IMR-90 (cell line): ENCODE measurements at regions not wholly inside any gene's neighbourhood (a gene's known extent, or its start where the extent isn't known, plus 50 kb on each side); places are given as distances from the start of the nearest gene placed in this dataset.

Experiments used
- ATAC-seq: fragments of 200-7000 bp; cut with Tn5 transposase; 2 replicates; pipeline ENCODE4 v1.9.1; 2020; ENCODE audit warnings: low read depth, mild to moderate bottlenecking, moderate library complexity
- BruUV-seq: library from RNA; stranded (reverse); fragments of 400-500 nt; replicated peaks from 2 replicates; lab custom pipeline; 2021; lab: Mats Ljungman, UMichigan
- CTCF ChIA-PET: fragments of 300-600 bp; formaldehyde crosslinking; extraction: SDS; loops from one replicate; lab custom pipeline; 2021; ENCODE audit warnings: antibody characterized with exemption; lab: Yijun Ruan, JAX
- POLR2A ChIA-PET: fragments of 300-600 bp; sonication (Branson Sonifier 250); formaldehyde crosslinking; loops from one replicate; lab custom pipeline; 2022; ENCODE audit warnings: antibody characterized with exemption; ENCODE audit not compliant: unreplicated experiment; lab: Charles Lee
- DNase-seq: peaks from one replicate; pipeline ENCODE4 v3.0.0; 2013
- H2AFZ ChIP-seq: replicated peaks from 2 replicates; pipeline ENCODE3; 2013; ENCODE audit warnings: low read length, mild to moderate bottlenecking; ENCODE audit not compliant: poor library complexity
- H2AK5ac ChIP-seq: 2 replicates; pipeline ENCODE4 v1.6.1; 2013; ENCODE audit warnings: low read depth, low read length, inconsistent platforms
- H2AK9ac ChIP-seq: replicated peaks from 2 replicates; pipeline ENCODE3; 2013; ENCODE audit warnings: mild to moderate bottlenecking, low read depth, low read length, moderate library complexity; ENCODE audit not compliant: poor library complexity
- H2BK120ac ChIP-seq: 2 replicates; pipeline ENCODE4 v1.6.1; 2013; ENCODE audit warnings: low read depth, low read length, inconsistent platforms
- H2BK15ac ChIP-seq: 3 replicates; pipeline ENCODE4 v1.6.1; 2013; ENCODE audit warnings: low read depth, low read length, inconsistent platforms
- H2BK20ac ChIP-seq: 2 replicates; pipeline ENCODE4 v1.6.1; 2013; ENCODE audit warnings: low read depth, mild to moderate bottlenecking, inconsistent platforms, low read length, moderate library complexity
- H2BK5ac ChIP-seq: 2 replicates; pipeline ENCODE4 v1.6.1; 2013; ENCODE audit warnings: mild to moderate bottlenecking, low read depth, low read length, inconsistent platforms; ENCODE audit not compliant: poor library complexity, severe bottlenecking
- H3K14ac ChIP-seq: replicated peaks from 2 replicates; pipeline ENCODE4 v1.6.1; 2013; ENCODE audit warnings: low read depth, low read length, inconsistent platforms
- H3K18ac ChIP-seq: 2 replicates; pipeline ENCODE4 v1.6.1; 2013; ENCODE audit warnings: low read depth, low read length, control low read depth
- H3K23ac ChIP-seq: 2 replicates; pipeline ENCODE4 v1.6.1; 2013; ENCODE audit warnings: low read depth, low read length, inconsistent platforms
- H3K27ac ChIP-seq: 2 replicates; pipeline ENCODE4 v1.5.1; 2013; ENCODE audit warnings: mild to moderate bottlenecking, control low read depth, low read length; ENCODE audit not compliant: insufficient read depth
- H3K27me3 ChIP-seq: 2 replicates; pipeline ENCODE4 v1.6.1; 2013; ENCODE audit warnings: low read length; ENCODE audit not compliant: control insufficient read depth, insufficient read depth
- H3K36me3 ChIP-seq: 2 replicates; pipeline ENCODE4 v1.6.1; 2013; ENCODE audit warnings: low read length, mixed read lengths; ENCODE audit not compliant: control insufficient read depth, insufficient read depth
- H3K4ac ChIP-seq: 2 replicates; pipeline ENCODE4 v1.6.1; 2013; ENCODE audit warnings: low read depth, low read length, inconsistent platforms
- H3K4me1 ChIP-seq: 2 replicates; pipeline ENCODE4 v1.6.1; 2013; ENCODE audit warnings: low read length, mixed read lengths; ENCODE audit not compliant: control insufficient read depth, insufficient read depth
- H3K4me2 ChIP-seq: 2 replicates; pipeline ENCODE4 v1.6.1; 2013; ENCODE audit warnings: low read depth, mild to moderate bottlenecking, control low read depth, low read length, moderate library complexity
- H3K4me3 ChIP-seq: 2 replicates; pipeline ENCODE4 v1.5.1; 2013; ENCODE audit warnings: low read depth, mild to moderate bottlenecking, control low read depth, low read length, moderate library complexity; ENCODE audit not compliant: insufficient read depth
- H3K56ac ChIP-seq: 2 replicates; pipeline ENCODE4 v1.6.1; 2013; ENCODE audit warnings: low read length, inconsistent platforms; ENCODE audit not compliant: insufficient read depth; ENCODE audit errors: extremely low read depth
- H3K79me1 ChIP-seq, 2 experiments: 2 replicates each; pipeline ENCODE4 v1.6.1; 2013; ENCODE audit warnings: low read length in 2 of 2, inconsistent platforms in 1 of 2, low read depth in 1 of 2
- H3K9ac ChIP-seq: 2 replicates; pipeline ENCODE4 v1.6.1; 2013; ENCODE audit warnings: low read depth, low read length, control low read depth
- H3K9me1 ChIP-seq: 2 replicates; pipeline ENCODE4 v1.6.1; 2013; ENCODE audit warnings: low read length, inconsistent platforms; ENCODE audit not compliant: insufficient read depth
- H3K9me3 ChIP-seq: 2 replicates; pipeline ENCODE4 v1.6.1; 2013; ENCODE audit warnings: low read length; ENCODE audit not compliant: control insufficient read depth, insufficient read depth
- H4K20me1 ChIP-seq: 2 replicates; pipeline ENCODE4 v1.6.1; 2013; ENCODE audit warnings: low read length, inconsistent platforms; ENCODE audit not compliant: insufficient read depth
- H4K5ac ChIP-seq: 2 replicates; pipeline ENCODE4 v1.6.1; 2013; ENCODE audit warnings: mild to moderate bottlenecking, low read depth, low read length, control low read depth
- H4K8ac ChIP-seq, 2 experiments: 2 replicates each; pipeline ENCODE4 v1.6.1; 2013; ENCODE audit warnings: low read depth in 2 of 2, low read length in 2 of 2, control low read depth in 1 of 2, inconsistent platforms in 1 of 2
- H4K91ac ChIP-seq: 2 replicates; pipeline ENCODE4 v1.6.1; 2013; ENCODE audit warnings: low read depth, low read length, inconsistent platforms; ENCODE audit not compliant: insufficient read depth
- BHLHE40 ChIP-seq: fragments of 150-350 bp; IDR thresholded peaks from 2 replicates; pipeline ENCODE4 v1.6.1; 2016; ENCODE audit warnings: mild to moderate bottlenecking, low read depth, low read length
- FOS ChIP-seq: fragments of 150-350 bp; IDR thresholded peaks from 2 replicates; pipeline ENCODE4 v1.6.1; 2016; ENCODE audit warnings: low read depth, low read length
- MAZ ChIP-seq: IDR thresholded peaks from 2 replicates; pipeline ENCODE4 v1.6.1; 2012; ENCODE audit warnings: low read depth, mild to moderate bottlenecking, low read length, improper control_type of control experiment, moderate library complexity, borderline replicate concordance
- MXI1 ChIP-seq: IDR thresholded peaks from 2 replicates; pipeline ENCODE4 v1.6.1; 2012; ENCODE audit warnings: low read depth, mild to moderate bottlenecking, low read length, moderate library complexity, borderline replicate concordance
- NFE2L2 ChIP-seq: fragments of 150-350 bp; IDR thresholded peaks from 2 replicates; pipeline ENCODE4 v1.6.1; 2016; ENCODE audit warnings: low read depth, mild to moderate bottlenecking, low read length
- POLR2A ChIP-seq: IDR thresholded peaks from 2 replicates; pipeline ENCODE4 v1.6.1; 2012; ENCODE audit warnings: mild to moderate bottlenecking, low read depth, low read length
- WGBS, 2 experiments: methylation state at CpG; one replicate each; pipeline versions ENCODE4 v1.1.5 to v1.1.7; 2013; ENCODE audit warnings: missing lambda C conversion rate in 2 of 2; ENCODE audit not compliant: insufficient read length in 1 of 2; ENCODE audit errors: extremely low coverage in 2 of 2; 5-methylcytosine and 5-hydroxymethylcytosine counted together
- dilution Hi-C: fragments of 300-500 bp; cut with HindIII; formaldehyde crosslinking; loops from one replicate; pipeline ENCODE4 v1.14.3; 2018; ENCODE audit warnings: low sequenced_read_pairs; ENCODE audit not compliant: unreplicated experiment
- in situ Hi-C: fragments of 300-500 bp; cut with MboI; formaldehyde crosslinking; loops from 3 replicates; pipeline ENCODE4 v1.14.3; 2019; ENCODE audit warnings: low sequenced_read_pairs, inconsistent platforms, mixed read lengths
- intact Hi-C: fragments of 100-400 bp; cut with micrococcal nuclease; formaldehyde crosslinking; loops from 2 replicates; pipeline ENCODE4 v1.10.0; 2022
- TF ChIP-seq, protein P1 (sequence below): fragments of 150-350 bp; IDR thresholded peaks from 2 replicates; pipeline ENCODE4 v1.6.1; 2016; ENCODE audit warnings: low read depth, mild to moderate bottlenecking, low read length, moderate library complexity, borderline replicate concordance
- TF ChIP-seq, protein P2 (sequence below): conservative IDR thresholded peaks from 2 replicates; pipeline ENCODE4 v1.5.1; 2012; ENCODE audit warnings: mild to moderate bottlenecking, low read depth, low read length, improper control_type of control experiment

DNA sequence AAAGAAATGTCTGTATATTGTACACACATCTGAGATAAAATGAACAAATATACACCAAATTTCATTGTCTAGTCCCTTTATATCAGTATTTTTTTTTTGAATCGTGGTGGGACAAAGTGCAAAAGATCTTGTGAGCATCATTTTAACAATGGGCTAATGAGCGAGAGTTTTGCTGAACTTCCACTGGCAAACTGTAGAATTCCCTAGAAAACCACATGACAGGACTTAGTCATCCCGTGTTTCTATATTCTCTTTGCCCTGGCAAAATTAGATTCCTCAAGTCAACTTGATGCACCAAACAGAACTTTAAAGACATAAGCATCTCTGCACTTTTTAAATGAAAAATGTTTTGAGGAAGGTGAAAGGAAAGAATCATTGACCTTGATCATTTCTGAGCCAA is 488.2 kb upstream of the PTBP2 start:
- no CpG with 5 or more reads among the region's 3 CpGs for WGBS, 2 experiments
- in situ Hi-C loops: no loop called here

More for the DNA sequence above, 488.2 kb upstream of the PTBP2 start:
- no peaks in the 10 kb centered on the region for H3K4me1 ChIP-seq
- no peak overlapping the region for H2AFZ ChIP-seq
- H4K20me1 ChIP-seq: no peaks in the 10 kb centered on the region
- H3K4ac ChIP-seq: no peak overlapping the region
- no peak overlapping the region for H3K4me2 ChIP-seq
- dilution Hi-C loops: no loop called here
- H3K79me1 ChIP-seq: no peaks in the 10 kb centered on the region
- no peak overlapping the region for H3K14ac ChIP-seq
- H3K9ac ChIP-seq: no peak overlapping the region
- no peak overlapping the region for H2AK5ac ChIP-seq
- no peak overlapping the region for H4K91ac ChIP-seq
- no peak overlapping the region for H3K18ac ChIP-seq
- H2BK120ac ChIP-seq: no peak overlapping the region
- POLR2A ChIA-PET: no interaction called here
- no peak overlapping the region for H2BK20ac ChIP-seq
- BruUV-seq: no TSS peak
- TF ChIP-seq BHLHE40 (no peak), MXI1 (no peak), NFE2L2 (no peak), MAZ (no peak), POLR2A (no peak), FOS (no peak)
- TF ChIP-seq, protein P1, sequence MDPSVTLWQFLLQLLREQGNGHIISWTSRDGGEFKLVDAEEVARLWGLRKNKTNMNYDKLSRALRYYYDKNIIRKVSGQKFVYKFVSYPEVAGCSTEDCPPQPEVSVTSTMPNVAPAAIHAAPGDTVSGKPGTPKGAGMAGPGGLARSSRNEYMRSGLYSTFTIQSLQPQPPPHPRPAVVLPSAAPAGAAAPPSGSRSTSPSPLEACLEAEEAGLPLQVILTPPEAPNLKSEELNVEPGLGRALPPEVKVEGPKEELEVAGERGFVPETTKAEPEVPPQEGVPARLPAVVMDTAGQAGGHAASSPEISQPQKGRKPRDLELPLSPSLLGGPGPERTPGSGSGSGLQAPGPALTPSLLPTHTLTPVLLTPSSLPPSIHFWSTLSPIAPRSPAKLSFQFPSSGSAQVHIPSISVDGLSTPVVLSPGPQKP: no peak
- TF ChIP-seq, protein P2, sequence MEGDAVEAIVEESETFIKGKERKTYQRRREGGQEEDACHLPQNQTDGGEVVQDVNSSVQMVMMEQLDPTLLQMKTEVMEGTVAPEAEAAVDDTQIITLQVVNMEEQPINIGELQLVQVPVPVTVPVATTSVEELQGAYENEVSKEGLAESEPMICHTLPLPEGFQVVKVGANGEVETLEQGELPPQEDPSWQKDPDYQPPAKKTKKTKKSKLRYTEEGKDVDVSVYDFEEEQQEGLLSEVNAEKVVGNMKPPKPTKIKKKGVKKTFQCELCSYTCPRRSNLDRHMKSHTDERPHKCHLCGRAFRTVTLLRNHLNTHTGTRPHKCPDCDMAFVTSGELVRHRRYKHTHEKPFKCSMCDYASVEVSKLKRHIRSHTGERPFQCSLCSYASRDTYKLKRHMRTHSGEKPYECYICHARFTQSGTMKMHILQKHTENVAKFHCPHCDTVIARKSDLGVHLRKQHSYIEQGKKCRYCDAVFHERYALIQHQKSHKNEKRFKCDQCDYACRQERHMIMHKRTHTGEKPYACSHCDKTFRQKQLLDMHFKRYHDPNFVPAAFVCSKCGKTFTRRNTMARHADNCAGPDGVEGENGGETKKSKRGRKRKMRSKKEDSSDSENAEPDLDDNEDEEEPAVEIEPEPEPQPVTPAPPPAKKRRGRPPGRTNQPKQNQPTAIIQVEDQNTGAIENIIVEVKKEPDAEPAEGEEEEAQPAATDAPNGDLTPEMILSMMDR: no peak
- no peaks in the 10 kb centered on the region for H3K27me3 ChIP-seq
- no peak overlapping the region for H2BK5ac ChIP-seq
- H3K4me3 ChIP-seq: no peak overlapping the region
- ATAC-seq (no peak), DNase-seq (no peak)
- H2AK9ac ChIP-seq: no peak overlapping the region
- H3K9me1 ChIP-seq: no peaks in the 10 kb centered on the region
- H3K56ac ChIP-seq: no peak overlapping the region
- H3K23ac ChIP-seq: no peak overlapping the region
- H3K36me3 ChIP-seq: no peaks in the 10 kb centered on the region
- no peak overlapping the region for H3K27ac ChIP-seq
- no peak overlapping the region for H4K5ac ChIP-seq
- no peak overlapping the region for H2BK15ac ChIP-seq
- no peak overlapping the region for H4K8ac ChIP-seq
- no peaks in the 10 kb centered on the region for H3K9me3 ChIP-seq
- intact Hi-C loops: loop anchor here (5.0 to 10.0 kb wide), 2 partner anchors 409 to 731 kb away; no protein-coding TSS in a partner anchor
- CTCF ChIA-PET: no interaction called here
